Uterus (tissue), 2 donors: ENCODE measurements at regions not wholly inside any gene's neighbourhood (a gene's known extent, or its start where the extent isn't known, plus 50 kb on each side); places are given as distances from the start of the nearest gene placed in this dataset.

Experiments used
- POLR2A ChIP-seq, 2 donors: fragments of 450-650 bp; IDR thresholded peaks; one replicate each; pipeline ENCODE4 v1.6.1; 2016; ENCODE audit warnings: antibody characterized with exemption in 2 of 2, mild to moderate bottlenecking in 1 of 2, moderate library complexity in 1 of 2
- TF ChIP-seq, protein P1 (sequence below), 4 experiments: fragments of 200-600 bp in 2 of 4; fragments of 450-650 bp in 2 of 4; sonication (generic) in 2 of 4; IDR thresholded peaks; one replicate each; pipeline ENCODE4 v1.5.1; 2016 to 2019; ENCODE audit warnings: antibody characterized with exemption in 4 of 4, mild to moderate bottlenecking in 2 of 4, moderate library complexity in 1 of 4

DNA sequence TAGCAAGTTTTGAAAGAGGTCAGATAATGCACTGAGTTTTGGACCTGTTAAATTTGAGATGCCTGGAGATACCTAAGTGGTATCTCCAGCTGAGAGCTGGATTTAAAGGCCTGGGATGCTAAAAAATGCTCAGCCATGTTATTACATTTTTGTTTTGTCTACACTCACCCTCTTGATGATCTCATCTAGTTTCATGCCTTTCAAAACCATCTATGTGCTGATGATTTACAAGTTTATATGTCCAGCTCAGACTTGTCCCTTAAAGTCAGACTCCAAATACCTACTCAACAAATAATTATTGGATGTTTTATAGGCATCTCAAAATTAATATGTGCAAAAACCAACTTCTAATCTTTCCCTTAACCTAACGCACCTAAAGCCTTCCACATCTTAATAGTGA, 103.6 kb upstream of the OR9G4 start:
- TF ChIP-seq, protein P1, sequence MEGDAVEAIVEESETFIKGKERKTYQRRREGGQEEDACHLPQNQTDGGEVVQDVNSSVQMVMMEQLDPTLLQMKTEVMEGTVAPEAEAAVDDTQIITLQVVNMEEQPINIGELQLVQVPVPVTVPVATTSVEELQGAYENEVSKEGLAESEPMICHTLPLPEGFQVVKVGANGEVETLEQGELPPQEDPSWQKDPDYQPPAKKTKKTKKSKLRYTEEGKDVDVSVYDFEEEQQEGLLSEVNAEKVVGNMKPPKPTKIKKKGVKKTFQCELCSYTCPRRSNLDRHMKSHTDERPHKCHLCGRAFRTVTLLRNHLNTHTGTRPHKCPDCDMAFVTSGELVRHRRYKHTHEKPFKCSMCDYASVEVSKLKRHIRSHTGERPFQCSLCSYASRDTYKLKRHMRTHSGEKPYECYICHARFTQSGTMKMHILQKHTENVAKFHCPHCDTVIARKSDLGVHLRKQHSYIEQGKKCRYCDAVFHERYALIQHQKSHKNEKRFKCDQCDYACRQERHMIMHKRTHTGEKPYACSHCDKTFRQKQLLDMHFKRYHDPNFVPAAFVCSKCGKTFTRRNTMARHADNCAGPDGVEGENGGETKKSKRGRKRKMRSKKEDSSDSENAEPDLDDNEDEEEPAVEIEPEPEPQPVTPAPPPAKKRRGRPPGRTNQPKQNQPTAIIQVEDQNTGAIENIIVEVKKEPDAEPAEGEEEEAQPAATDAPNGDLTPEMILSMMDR (IDR thresholded peaks at IDR 0.05), result no peak
- no peak for TF ChIP-seq POLR2A (IDR thresholded peaks at IDR 0.05)
